Body of pancreas (tissue), 4 donors: ENCODE measurements at regions not wholly inside any gene's neighbourhood (a gene's known extent, or its start where the extent isn't known, plus 50 kb on each side); places are given as distances from the start of the nearest gene placed in this dataset.

ENCODE experiments used
- ATAC-seq: fragments of 150-250 bp; one replicate; pipeline ENCODE4 v1.9.1; 2016
- DNase-seq, 4 donors: peaks; one replicate each; pipeline ENCODE4 v3.0.0-alpha.2; 2019
- H3K27ac ChIP-seq, 4 donors: fragments of 200-600 bp; sonication (generic); 1 replicate in 3 of 4; 2 replicates in 1 of 4; pipeline versions ENCODE4 v1.5.1 to v1.6.1; 2016 to 2019; ENCODE audit warnings: mild to moderate bottlenecking in 1 of 4, mixed read lengths in 1 of 4, moderate library complexity in 1 of 4
- H3K27me3 ChIP-seq, 2 donors: fragments of 200-600 bp; sonication (generic); one replicate each; pipeline ENCODE4 v1.6.0; 2016; ENCODE audit warnings: mild to moderate bottlenecking in 1 of 2
- H3K36me3 ChIP-seq, 2 donors: fragments of 200-600 bp; sonication (generic); replicated peaks in 1 of 2; 2 replicates each; pipeline ENCODE4 v1.5.1; 2016; ENCODE audit warnings: low read depth in 2 of 2; ENCODE audit not compliant: insufficient read depth in 1 of 2
- H3K4me1 ChIP-seq: fragments of 200-600 bp; sonication (generic); one replicate; pipeline ENCODE4 v1.6.0; 2016
- H3K4me3 ChIP-seq, 2 donors: fragments of 200-600 bp; sonication (generic); 1 replicate in 1 of 2; 2 replicates in 1 of 2; pipeline ENCODE4 v1.5.1; 2016 to 2019
- H3K9me3 ChIP-seq, 3 donors: fragments of 200-600 bp; sonication (generic); 1 replicate in 2 of 3; 2 replicates in 1 of 3; pipeline ENCODE4 v1.5.1; 2016
- POLR2A ChIP-seq, 3 donors: fragments of 450-650 bp; IDR thresholded peaks; one replicate each; pipeline ENCODE4 v1.6.1; 2016; ENCODE audit warnings: antibody characterized with exemption in 3 of 3, mild to moderate bottlenecking in 2 of 3
- WGBS, 2 donors: methylation state at CpG; one replicate each; pipeline ENCODE4 v1.1.5; 2017; 5-methylcytosine and 5-hydroxymethylcytosine counted together
- intact Hi-C: fragments of 100-400 bp; cut with DNase I; formaldehyde crosslinking; loops from one replicate; pipeline ENCODE4 v1.15.1; 2023
- TF ChIP-seq, protein P1 (sequence below), 7 experiments: fragments of 450-650 bp in 4 of 7; fragments of 200-600 bp in 3 of 7; sonication (generic) in 3 of 7; IDR thresholded peaks; one replicate each; pipeline ENCODE4 v1.5.1; 2016 to 2019; ENCODE audit warnings: antibody characterized with exemption in 7 of 7

DNA sequence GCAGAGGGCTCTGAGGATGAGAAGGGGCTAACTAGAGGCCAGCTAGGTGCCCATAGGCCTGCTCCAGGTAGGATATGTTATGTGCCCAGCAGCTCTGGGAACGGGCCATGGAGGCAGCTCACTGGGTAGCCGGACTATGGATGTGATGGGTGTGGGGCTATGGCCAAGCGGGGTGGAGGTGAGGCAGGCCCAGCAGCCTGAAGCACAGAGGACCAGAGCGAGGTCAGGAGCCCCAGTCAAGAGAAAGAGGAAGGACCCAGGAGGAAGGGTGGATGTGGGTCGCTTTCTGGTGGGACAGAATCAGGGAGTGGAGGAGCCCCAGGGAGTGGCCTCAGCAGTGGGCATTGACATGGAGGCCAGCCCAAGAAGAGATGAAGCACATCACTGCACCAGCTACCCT lies 117.9 kb upstream of the MLN start:
- Histone ChIP-seq H3K27me3 (no peaks in the 10 kb centered on the region), H3K36me3 (no peaks in the 10 kb centered on the region), H3K9me3 (no peaks in the 10 kb centered on the region), H3K4me1 (peaks cover 8% of the 10 kb centered on the region), H3K27ac (no peak overlapping the region), H3K4me3 (no peak overlapping the region)
- intact Hi-C loops, result no loop called here
- ATAC-seq (no peak), DNase-seq (no peak)
- TF ChIP-seq POLR2A (IDR thresholded peaks at IDR 0.05), result no peak
- TF ChIP-seq, protein P1, sequence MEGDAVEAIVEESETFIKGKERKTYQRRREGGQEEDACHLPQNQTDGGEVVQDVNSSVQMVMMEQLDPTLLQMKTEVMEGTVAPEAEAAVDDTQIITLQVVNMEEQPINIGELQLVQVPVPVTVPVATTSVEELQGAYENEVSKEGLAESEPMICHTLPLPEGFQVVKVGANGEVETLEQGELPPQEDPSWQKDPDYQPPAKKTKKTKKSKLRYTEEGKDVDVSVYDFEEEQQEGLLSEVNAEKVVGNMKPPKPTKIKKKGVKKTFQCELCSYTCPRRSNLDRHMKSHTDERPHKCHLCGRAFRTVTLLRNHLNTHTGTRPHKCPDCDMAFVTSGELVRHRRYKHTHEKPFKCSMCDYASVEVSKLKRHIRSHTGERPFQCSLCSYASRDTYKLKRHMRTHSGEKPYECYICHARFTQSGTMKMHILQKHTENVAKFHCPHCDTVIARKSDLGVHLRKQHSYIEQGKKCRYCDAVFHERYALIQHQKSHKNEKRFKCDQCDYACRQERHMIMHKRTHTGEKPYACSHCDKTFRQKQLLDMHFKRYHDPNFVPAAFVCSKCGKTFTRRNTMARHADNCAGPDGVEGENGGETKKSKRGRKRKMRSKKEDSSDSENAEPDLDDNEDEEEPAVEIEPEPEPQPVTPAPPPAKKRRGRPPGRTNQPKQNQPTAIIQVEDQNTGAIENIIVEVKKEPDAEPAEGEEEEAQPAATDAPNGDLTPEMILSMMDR (IDR thresholded peaks at IDR 0.05), result no peak
- WGBS, 2 donors, result 79 to 87% methylated on average over 5 of the region's 5 CpGs

DNA sequence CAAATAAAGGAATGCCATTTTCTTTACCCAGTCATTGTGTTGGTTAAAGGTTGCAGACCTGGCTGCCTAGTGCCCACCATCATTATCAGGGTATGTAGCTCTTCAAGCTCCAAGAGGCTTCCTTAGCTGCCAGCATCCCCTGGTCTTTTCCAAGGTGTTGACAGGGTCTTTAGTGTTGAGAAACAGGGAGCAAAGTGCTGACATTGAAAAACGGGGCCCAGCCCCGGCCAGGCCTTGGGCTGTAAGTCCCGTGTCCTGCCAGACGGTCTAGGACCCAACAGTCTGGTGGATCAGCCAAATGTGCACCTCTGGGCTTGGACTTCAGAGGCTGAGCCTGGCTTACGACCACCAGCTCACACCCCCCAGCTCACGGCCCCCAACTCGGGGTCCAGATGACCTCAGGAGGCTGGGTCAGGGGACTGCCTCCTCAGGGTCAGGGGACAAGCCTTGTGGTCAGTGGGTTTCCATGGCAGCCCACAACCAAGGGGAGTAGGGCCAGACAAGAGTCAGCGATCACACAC lies 114.4 kb upstream of the MLN start:
- no peaks in the 10 kb centered on the region for H3K4me1 ChIP-seq
- no peak for ATAC-seq
- TF ChIP-seq, protein P1 (IDR thresholded peaks at IDR 0.05), result no peak
- no peak for TF ChIP-seq POLR2A (IDR thresholded peaks at IDR 0.05)
- H3K9me3 ChIP-seq, result no peaks in the 10 kb centered on the region
- no peaks in the 10 kb centered on the region for H3K27me3 ChIP-seq
- DNase-seq, result no peak
- no peak overlapping the region for H3K4me3 ChIP-seq
- WGBS, 2 donors, result 67 to 77% methylated on average over 1 to 8 of the region's 8 CpGs
- no peak overlapping the region for H3K27ac ChIP-seq
- no peaks in the 10 kb centered on the region for H3K36me3 ChIP-seq
- intact Hi-C loops, result no loop called here

DNA sequence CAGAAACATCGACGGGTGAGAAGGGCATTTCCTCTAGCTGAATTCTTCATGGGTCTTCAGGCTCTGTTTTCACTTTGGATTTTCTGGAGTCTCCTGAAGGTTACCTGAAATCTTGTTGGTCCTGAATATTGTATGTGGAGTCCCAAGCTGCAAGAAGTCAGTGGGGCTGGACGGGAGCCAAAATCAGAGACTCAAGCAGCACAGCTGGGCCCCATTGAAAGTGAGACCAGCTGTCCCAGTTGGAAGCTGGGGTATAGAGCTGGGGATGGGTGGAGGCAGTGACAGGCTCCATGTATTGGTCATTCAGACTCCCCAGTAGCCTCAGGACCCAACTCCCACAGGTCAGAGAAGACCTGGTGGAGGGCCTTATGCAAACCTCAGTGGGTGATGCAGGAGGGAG lies 111.3 kb upstream of the MLN start:
- H3K27ac ChIP-seq, result no peak overlapping the region
- WGBS, 2 donors, result 48 to 68% methylated on average over 3 of the region's 3 CpGs
- TF ChIP-seq, protein P1 (IDR thresholded peaks at IDR 0.05), result no peak
- no peak for TF ChIP-seq POLR2A (IDR thresholded peaks at IDR 0.05)
- H3K27me3 ChIP-seq, result no peaks in the 10 kb centered on the region
- peak in 2 of 4 donors; percentile 38 to 41 for DNase-seq
- H3K9me3 ChIP-seq, result no peaks in the 10 kb centered on the region
- intact Hi-C loops, result no loop called here
- H3K4me1 ChIP-seq, result no peaks in the 10 kb centered on the region
- ATAC-seq, result no peak
- no peak overlapping the region for H3K4me3 ChIP-seq
- H3K36me3 ChIP-seq, result no peaks in the 10 kb centered on the region

DNA sequence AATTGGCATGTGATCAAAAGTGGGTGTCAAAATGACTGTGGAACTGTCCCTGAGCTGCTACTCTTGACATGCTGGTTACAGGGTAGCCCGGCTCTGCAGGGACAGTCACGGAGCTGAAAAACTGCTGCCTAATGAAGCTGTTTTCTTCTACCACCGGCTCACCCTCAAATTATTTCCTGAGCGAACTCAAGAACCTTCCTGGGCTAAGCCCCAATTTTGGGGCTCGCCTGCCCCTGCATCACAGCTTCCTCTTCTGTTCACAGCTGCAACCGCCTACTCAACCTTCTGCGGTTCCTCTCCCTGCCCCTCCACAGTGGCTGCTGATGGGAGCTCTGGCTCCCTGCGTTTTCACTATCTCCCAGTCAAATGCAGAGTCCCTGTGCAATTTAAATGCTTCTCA lies 110.8 kb upstream of the MLN start:
- Histone ChIP-seq H3K27me3 (no peaks in the 10 kb centered on the region), H3K4me1 (no peaks in the 10 kb centered on the region), H3K36me3 (no peaks in the 10 kb centered on the region), H3K27ac (no peak overlapping the region), H3K4me3 (no peak overlapping the region), H3K9me3 (no peaks in the 10 kb centered on the region)
- intact Hi-C loops, result no loop called here
- TF ChIP-seq, protein P1 (IDR thresholded peaks at IDR 0.05), result no peak
- DNase-seq (peak in 1 of 4 donors; percentile 33), ATAC-seq (no peak)
- 56 to 77% methylated on average over 8 of the region's 8 CpGs for WGBS, 2 donors

DNA sequence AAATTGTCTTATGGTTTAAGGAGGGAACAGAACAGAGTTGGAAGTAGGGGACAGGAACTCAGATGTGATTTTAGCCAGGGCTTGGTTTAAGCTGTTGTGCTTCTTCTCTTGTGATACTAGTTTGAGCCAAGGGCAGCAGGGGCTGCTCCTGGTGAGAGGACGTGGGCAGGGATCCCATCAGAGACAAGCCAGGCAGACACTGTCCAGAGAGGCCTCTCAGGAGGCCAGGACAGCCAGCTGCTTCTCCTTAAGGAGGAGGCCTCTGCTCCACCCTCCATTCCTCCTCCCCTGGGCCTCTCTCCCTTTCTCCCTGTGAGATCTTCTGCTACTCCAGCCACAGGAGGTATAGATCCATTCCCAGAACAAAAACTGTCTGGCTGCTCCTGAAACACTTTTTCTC lies 108.4 kb upstream of the MLN start:
- intact Hi-C loops, result no loop called here
- no peaks in the 10 kb centered on the region for H3K27me3 ChIP-seq
- no peak for ATAC-seq
- TF ChIP-seq POLR2A (IDR thresholded peaks at IDR 0.05), result no peak
- TF ChIP-seq, protein P1 (IDR thresholded peaks at IDR 0.05), result no peak
- no peak overlapping the region for H3K27ac ChIP-seq
- H3K4me1 ChIP-seq, result peaks cover 15% of the 10 kb centered on the region
- H3K9me3 ChIP-seq, result no peaks in the 10 kb centered on the region
- H3K4me3 ChIP-seq, result no peak overlapping the region
- DNase-seq, result peak in 1 of 4 donors; percentile 33
- 55 to 67% methylated on average over 1 of the region's 1 CpG for WGBS, 2 donors
- H3K36me3 ChIP-seq, result no peaks in the 10 kb centered on the region
